Fibroblast of peridontal ligament (primary cell): ENCODE measurements at regions not wholly inside any gene's neighbourhood (a gene's known extent, or its start where the extent isn't known, plus 50 kb on each side); places are given as distances from the start of the nearest gene placed in this dataset.
A peak's percentile ranks its signal among the peaks of the same experiment; 100 is the strongest.

ENCODE experiments used
- DNase-seq: peaks from one replicate; pipeline ENCODE4 v3.0.0-alpha.2; 2010; ENCODE audit errors: extremely low read depth

- DNase-seq, result no peak
These were observed 257.1 kb downstream of the ADAMTS20 start for GRCh38 chr12:43294916-43295315.

- no peak for DNase-seq
These were observed 257.9 kb downstream of the ADAMTS20 start for GRCh38 chr12:43294147-43294546.

GRCh38 chr12:43293396-43293795 is 258.6 kb downstream of the ADAMTS20 start:
- DNase-seq, result no peak

- DNase-seq, result peak; percentile 62
These were observed 259.3 kb downstream of the ADAMTS20 start for GRCh38 chr12:43292699-43293098.

GRCh38 chr12:43291516-43291915 is 260.5 kb downstream of the ADAMTS20 start:
- peak; percentile 54 for DNase-seq

- DNase-seq, result peak; percentile 43
These were observed 261.2 kb downstream of the ADAMTS20 start for GRCh38 chr12:43290836-43291235.

DNA sequence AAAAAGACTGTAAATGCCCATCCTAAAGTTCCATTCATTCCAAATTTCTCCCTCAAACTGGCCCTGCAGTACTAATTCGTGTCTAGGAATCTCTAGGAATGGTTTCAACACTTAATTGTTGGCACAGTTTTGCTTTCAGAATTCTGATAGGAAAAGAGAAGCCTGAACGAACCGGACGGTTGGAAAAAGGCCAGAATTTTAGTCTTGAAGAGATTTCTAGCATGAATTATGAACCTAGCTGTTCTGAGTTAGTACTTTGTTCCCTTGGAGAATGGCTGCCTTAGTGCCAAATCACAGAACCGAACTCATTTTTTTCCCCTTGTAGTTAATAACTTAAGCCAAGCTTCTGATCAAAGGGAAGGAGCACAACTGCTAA is 262.6 kb downstream of the ADAMTS20 start:
- peak; percentile 49 for DNase-seq

- no peak for DNase-seq
These were observed 263.2 kb downstream of the ADAMTS20 start for GRCh38 chr12:43288671-43289425.

- DNase-seq, result no peak
These were observed 264.2 kb downstream of the ADAMTS20 start for GRCh38 chr12:43287706-43288383.

DNA sequence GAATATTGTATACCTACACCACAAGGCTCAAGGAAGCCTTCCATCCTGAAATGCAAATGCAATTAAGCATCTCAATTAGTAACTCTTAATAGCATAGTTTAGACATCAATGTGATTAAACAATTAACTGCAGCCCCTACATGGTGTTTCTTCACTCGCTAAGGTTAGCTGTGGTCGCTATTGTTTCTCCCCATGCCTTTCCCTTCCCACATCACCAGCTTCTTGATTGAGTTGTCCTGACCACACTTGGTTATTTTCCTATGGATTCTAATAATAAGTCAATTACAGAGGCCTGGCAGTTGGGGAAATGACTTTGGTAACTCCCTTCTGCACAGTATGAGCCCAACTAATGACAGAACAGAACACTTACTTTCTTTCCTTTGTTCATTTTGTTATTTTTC is 265.0 kb downstream of the ADAMTS20 start:
- DNase-seq, result no peak

GRCh38 chr12:43285159-43285598 is 266.8 kb downstream of the ADAMTS20 start:
- DNase-seq, result peak; percentile 92

DNA sequence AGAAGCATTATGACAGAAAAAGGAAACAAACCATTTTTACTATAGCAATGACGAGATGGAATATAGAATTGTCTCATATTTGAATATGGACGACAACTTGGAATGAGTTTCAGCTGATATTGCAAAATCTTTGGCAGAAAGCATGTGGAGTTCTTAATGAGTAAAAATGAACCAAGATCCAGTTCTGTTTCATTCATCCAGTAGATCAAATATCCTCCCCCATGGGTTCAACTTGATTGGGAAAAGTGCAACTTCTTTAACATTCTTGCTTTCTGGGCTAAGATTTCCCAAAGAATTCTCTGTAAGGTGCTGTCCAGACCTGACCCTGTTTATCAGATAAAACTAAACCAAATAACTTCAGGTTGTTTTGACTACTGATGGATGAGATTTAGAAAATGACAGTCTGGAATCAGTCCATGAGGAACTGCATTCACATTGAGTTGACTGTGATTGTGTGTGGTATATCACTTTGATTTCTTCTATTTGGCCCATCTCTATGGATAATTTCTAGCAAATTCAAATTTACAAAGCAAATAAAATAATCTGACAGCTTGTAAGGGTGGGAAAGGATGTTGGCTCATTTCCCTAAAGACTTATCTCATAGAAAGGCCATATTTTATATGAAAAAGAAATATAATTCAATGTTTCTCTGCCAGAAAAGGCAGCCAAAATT is 267.4 kb downstream of the ADAMTS20 start:
- peak; percentile 67 for DNase-seq

DNA sequence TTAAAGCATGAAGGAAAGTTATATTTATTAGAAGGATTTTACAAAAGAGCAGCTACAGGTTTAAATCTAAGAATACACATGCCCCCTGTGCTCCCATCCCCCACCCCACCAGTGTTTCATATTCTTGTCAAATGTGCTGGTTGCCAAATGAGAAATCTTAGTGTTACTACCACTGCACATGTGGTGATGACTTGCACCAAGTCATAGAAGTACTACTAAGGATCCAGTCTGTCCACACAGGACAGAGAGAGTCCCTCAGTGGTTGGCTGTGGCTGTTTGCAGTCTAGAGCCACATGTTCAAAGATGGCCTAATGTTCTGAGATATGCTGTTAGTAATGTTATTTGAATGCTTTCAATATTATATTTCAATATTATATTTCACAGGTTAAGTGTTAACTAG is 268.8 kb downstream of the ADAMTS20 start:
- DNase-seq, result no peak

GRCh38 chr12:43282106-43282505 is 269.9 kb downstream of the ADAMTS20 start:
- DNase-seq, result peak; percentile 72

- DNase-seq, result no peak
These were observed 270.4 kb downstream of the ADAMTS20 start for GRCh38 chr12:43281563-43281962.

DNA sequence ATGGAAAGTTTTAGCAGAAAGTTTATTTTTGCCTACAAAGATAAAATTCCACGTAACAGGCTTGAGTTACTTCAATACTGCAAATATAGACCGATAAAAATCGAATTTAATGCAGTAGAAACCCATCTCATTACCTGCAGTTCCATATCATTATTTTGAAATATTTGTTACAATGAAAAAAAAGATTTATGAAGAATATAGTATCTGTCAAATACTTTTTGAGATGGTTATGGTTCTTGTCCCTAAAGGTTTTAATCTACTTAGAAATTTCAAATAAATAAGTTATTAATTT is 273.5 kb downstream of the ADAMTS20 start:
- DNase-seq, result no peak

GRCh38 chr12:43277651-43278540 is 274.1 kb downstream of the ADAMTS20 start:
- peak; percentile 45 for DNase-seq

DNA sequence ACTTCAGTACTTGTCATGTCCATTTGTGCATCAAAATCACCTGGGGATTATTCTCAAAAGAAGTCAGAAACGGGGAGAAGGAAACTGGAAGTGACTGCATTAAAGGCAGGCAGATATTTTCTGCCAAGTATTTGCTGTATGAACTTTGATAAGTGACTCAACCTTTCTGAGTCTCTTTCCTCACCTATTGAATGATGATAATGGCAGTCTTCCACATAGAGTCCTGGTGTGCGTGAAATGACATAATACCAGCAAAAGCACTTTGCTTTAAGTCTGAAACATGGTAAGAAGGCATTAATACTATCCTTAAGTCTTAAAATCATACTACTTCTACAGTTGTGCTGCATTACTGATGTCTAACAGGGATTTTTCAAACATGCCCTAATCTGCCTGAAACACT is 278.5 kb downstream of the ADAMTS20 start:
- no peak for DNase-seq

DNA sequence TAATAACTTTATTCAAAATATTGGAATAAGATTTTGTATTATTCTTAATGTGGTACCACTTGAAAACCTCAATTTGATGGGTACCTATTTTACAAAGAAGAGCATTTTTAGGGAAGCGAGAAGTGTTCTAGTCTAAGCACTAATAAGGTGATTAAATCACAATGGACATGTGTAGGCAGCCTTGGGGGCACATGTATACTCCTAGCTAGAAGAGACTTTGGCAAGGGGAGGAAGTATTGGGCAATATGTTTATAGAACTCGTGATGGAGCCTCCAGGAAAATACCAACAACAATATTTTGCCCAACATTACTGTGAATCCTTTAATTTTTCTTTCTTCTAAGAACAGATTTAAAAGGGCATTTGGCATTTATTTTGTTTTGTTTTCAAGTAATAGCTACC is 280.3 kb downstream of the ADAMTS20 start:
- DNase-seq, result no peak

GRCh38 chr12:43267818-43268217 is 284.2 kb downstream of the ADAMTS20 start:
- DNase-seq, result no peak

GRCh38 chr12:43261701-43262100 is 290.3 kb downstream of the ADAMTS20 start:
- no peak for DNase-seq

- DNase-seq, result no peak
These were observed 296.4 kb downstream of the ADAMTS20 start for GRCh38 chr12:43255522-43256111.
